ENCODE measurements at regions not wholly inside any gene's neighbourhood (a gene's known extent, or its start where the extent isn't known, plus 50 kb on each side); places are given as distances from the start of the nearest gene placed in this dataset.

DNA sequence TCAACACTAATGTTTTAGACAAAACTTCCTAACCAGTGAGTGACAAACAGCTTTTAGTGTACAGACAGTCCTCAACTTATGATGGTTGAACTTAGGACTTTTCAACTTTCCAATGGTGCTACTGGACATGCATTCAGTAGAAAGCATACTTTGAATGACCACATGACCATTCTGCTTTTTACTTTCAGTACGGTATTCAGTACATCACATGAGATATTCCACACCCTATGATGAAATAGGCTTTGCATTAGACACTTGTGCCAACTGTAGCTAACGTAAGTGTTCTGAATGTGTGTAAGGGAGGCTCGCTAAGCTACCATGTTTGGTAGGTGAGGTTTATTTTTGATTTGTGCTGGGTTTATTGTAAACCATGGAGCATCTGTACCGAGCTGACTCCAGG is 113.7 kb downstream of the WNT7A start:
- no peak for TF ChIP-seq CTCF (IDR thresholded peaks at IDR 0.05)
- TF ChIP-seq FOXM1 (IDR thresholded peaks at IDR 0.05; ENCODE audit: low read depth), result no peak
- TF ChIP-seq YY1 (IDR thresholded peaks at IDR 0.05; ENCODE audit: low read depth), result no peak
- TF ChIP-seq POLR2AphosphoS5 (IDR thresholded peaks at IDR 0.05; ENCODE audit: low read depth, low read length), result no peak
- no peak for TF ChIP-seq MXI1 (IDR thresholded peaks at IDR 0.05; ENCODE audit: low read depth, low read length)
- TF ChIP-seq NFIC (IDR thresholded peaks at IDR 0.05; ENCODE audit: borderline replicate concordance), result no peak
- no peak for TF ChIP-seq USF2 (IDR thresholded peaks at IDR 0.05; ENCODE audit: borderline replicate concordance, low read depth, low read length)
- TF ChIP-seq REST (IDR thresholded peaks at IDR 0.05; ENCODE audit: low read depth, low read length), result no peak
- TF ChIP-seq JUND (IDR thresholded peaks at IDR 0.05), result no peak
- TF ChIP-seq EP300 (IDR thresholded peaks at IDR 0.05; ENCODE audit: borderline replicate concordance in 1 of 2, low read depth in 1 of 2, low read length in 1 of 2), result no peak
- TF ChIP-seq RAD21 (IDR thresholded peaks at IDR 0.05; ENCODE audit: low read length), result no peak
- no peak for TF ChIP-seq GATA2 (CRISPR knock-in tag; IDR thresholded peaks at IDR 0.05)
- no peak for TF ChIP-seq CHD2 (IDR thresholded peaks at IDR 0.05; ENCODE audit: low read length, partially characterized antibody)
